ENCODE measurements at regions not wholly inside any gene's neighbourhood (a gene's known extent, or its start where the extent isn't known, plus 50 kb on each side); places are given as distances from the start of the nearest gene placed in this dataset.

DNA sequence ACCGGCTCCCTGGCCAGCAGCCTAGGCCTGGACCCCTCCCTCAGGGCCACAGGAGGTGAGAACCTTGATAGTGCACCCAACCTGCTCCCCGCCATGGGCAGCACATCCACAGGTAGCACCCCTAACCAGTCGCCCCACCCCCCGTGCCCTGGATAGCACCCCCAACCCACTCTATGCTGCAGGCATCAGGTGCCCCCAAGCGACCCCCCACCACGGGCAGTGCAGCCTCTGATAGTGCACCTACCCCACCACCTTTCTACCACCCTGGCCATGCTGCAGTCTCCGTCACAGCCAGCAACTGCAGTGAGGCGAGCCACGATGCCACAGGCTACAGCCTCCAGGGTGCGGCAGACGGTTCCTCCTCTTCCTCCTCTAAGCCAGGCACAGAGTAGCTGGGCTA lies 55.6 kb downstream of the SOWAHC start:
- TF ChIP-seq MAFK (IDR thresholded peaks at IDR 0.05; ENCODE audit: low read depth, low read length) (no peak), POLR2A (IDR thresholded peaks at IDR 0.05; ENCODE audit: low read depth, low read length) (no peak), BHLHE40 (IDR thresholded peaks at IDR 0.05; ENCODE audit: low read depth, low read length) (no peak), CEBPB (IDR thresholded peaks at IDR 0.05; ENCODE audit: low read depth, low read length) (no peak), SMC3 (IDR thresholded peaks at IDR 0.05; ENCODE audit: low read depth, low read length) (no peak), MXI1 (IDR thresholded peaks at IDR 0.05; ENCODE audit: borderline replicate concordance, low read depth, low read length) (no peak), NFE2L2 (IDR thresholded peaks at IDR 0.05; ENCODE audit: low read depth, low read length) (no peak), RAD21 (IDR thresholded peaks at IDR 0.05; ENCODE audit: low read length) (no peak)
- TF ChIP-seq, protein P1, sequence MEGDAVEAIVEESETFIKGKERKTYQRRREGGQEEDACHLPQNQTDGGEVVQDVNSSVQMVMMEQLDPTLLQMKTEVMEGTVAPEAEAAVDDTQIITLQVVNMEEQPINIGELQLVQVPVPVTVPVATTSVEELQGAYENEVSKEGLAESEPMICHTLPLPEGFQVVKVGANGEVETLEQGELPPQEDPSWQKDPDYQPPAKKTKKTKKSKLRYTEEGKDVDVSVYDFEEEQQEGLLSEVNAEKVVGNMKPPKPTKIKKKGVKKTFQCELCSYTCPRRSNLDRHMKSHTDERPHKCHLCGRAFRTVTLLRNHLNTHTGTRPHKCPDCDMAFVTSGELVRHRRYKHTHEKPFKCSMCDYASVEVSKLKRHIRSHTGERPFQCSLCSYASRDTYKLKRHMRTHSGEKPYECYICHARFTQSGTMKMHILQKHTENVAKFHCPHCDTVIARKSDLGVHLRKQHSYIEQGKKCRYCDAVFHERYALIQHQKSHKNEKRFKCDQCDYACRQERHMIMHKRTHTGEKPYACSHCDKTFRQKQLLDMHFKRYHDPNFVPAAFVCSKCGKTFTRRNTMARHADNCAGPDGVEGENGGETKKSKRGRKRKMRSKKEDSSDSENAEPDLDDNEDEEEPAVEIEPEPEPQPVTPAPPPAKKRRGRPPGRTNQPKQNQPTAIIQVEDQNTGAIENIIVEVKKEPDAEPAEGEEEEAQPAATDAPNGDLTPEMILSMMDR (conservative IDR thresholded peaks at IDR 0.05; ENCODE audit: low read depth, low read length) = no peak

Data from IMR-90 (cell line).